ENCODE measurements at regions not wholly inside any gene's neighbourhood (a gene's known extent, or its start where the extent isn't known, plus 50 kb on each side); places are given as distances from the start of the nearest gene placed in this dataset.

GRCh38 chr5:96196407-96196806 is 234.8 kb upstream of the ELL2 start:
- H3K4me3 ChIP-seq (ENCODE audit: low read depth, low read length), result no peak overlapping the region
- no peak for TF ChIP-seq CTCF (IDR thresholded peaks at IDR 0.05; ENCODE audit: insufficient read depth, low read depth, low read length, missing control alignments)
- no peak for DNase-seq (ENCODE audit: low read depth)

GRCh38 chr5:96195123-96195522 is 233.5 kb upstream of the ELL2 start:
- no peak for DNase-seq (ENCODE audit: low read depth)
- no peak for TF ChIP-seq CTCF (IDR thresholded peaks at IDR 0.05; ENCODE audit: insufficient read depth, low read depth, low read length, missing control alignments)
- no peak overlapping the region for H3K4me3 ChIP-seq (ENCODE audit: low read depth, low read length)

- no peak for TF ChIP-seq CTCF (IDR thresholded peaks at IDR 0.05; ENCODE audit: insufficient read depth, low read depth, low read length, missing control alignments)
- no peak overlapping the region for H3K4me3 ChIP-seq (ENCODE audit: low read depth, low read length)
- DNase-seq (ENCODE audit: low read depth), result no peak
These were observed 232.9 kb upstream of the ELL2 start for GRCh38 chr5:96194593-96194992.

GRCh38 chr5:96193946-96194345 is 232.3 kb upstream of the ELL2 start:
- H3K4me3 ChIP-seq (ENCODE audit: low read depth, low read length), result no peak overlapping the region
- no peak for DNase-seq (ENCODE audit: low read depth)
- no peak for TF ChIP-seq CTCF (IDR thresholded peaks at IDR 0.05; ENCODE audit: insufficient read depth, low read depth, low read length, missing control alignments)

GRCh38 chr5:96189987-96190386 is 228.3 kb upstream of the ELL2 start:
- DNase-seq (ENCODE audit: low read depth), result no peak
- H3K4me3 ChIP-seq (ENCODE audit: low read depth, low read length), result no peak overlapping the region
- TF ChIP-seq CTCF (IDR thresholded peaks at IDR 0.05; ENCODE audit: insufficient read depth, low read depth, low read length, missing control alignments), result no peak

GRCh38 chr5:96189028-96189826 is 227.6 kb upstream of the ELL2 start:
- DNase-seq (ENCODE audit: low read depth), result no peak
- no peak for TF ChIP-seq CTCF (IDR thresholded peaks at IDR 0.05; ENCODE audit: insufficient read depth, low read depth, low read length, missing control alignments)

More at GRCh38 chr5:96189028-96189826, 227.6 kb upstream of the ELL2 start:
- H3K4me3 ChIP-seq (ENCODE audit: low read depth, low read length), result no peak overlapping the region
